ENCODE measurements at regions not wholly inside any gene's neighbourhood (a gene's known extent, or its start where the extent isn't known, plus 50 kb on each side); places are given as distances from the start of the nearest gene placed in this dataset.

DNA sequence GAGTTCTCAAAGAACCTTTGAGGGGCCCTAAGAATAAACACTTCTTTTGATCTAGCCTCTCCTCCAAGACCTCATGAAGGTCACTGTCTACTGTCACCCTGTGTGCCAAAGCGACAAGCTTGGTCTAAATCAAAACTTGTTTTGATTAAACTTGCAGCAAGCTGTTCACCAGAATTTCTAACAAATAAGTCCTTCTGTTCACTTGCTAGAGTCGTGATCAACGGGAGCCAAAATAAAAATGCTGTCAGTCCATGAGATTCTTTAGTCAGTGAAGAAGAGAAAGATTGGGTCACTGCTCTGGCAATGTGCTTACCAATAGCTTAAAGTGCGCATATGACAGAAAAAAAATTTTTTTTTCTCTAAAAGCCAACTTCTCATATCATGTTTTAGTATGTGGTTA, 53.9 kb upstream of the GALNT5 start:
- Histone ChIP-seq H3K79me2 (ENCODE audit: insufficient read depth, low read length) (no peaks in the 10 kb centered on the region), H3K36me3 (ENCODE audit: low read length) (no peaks in the 10 kb centered on the region), H3K9me3 (ENCODE audit: insufficient read depth, low read length) (no peaks in the 10 kb centered on the region), H3K9ac (ENCODE audit: low read length) (no peak overlapping the region), H3K27me3 (ENCODE audit: low read length) (no peaks in the 10 kb centered on the region), H3K4me3 (ENCODE audit: insufficient read depth, low read length, poor library complexity, severe bottlenecking) (no peak overlapping the region), H3F3A (ENCODE audit: insufficient read depth) (no peaks in the 10 kb centered on the region), H3K27ac (ENCODE audit: low read depth, low read length) (no peak overlapping the region), H2AFZ (ENCODE audit: low read depth, low read length, severe bottlenecking) (no peak overlapping the region), H4K20me1 (ENCODE audit: low read depth, low read length) (no peaks in the 10 kb centered on the region), H3K9me2 (replicated peaks; ENCODE audit: insufficient read depth, low read length) (no peaks in the 10 kb centered on the region), H3K4me2 (ENCODE audit: low read depth, low read length, poor library complexity, severe bottlenecking) (no peak overlapping the region)
- TF ChIP-seq, protein P1, sequence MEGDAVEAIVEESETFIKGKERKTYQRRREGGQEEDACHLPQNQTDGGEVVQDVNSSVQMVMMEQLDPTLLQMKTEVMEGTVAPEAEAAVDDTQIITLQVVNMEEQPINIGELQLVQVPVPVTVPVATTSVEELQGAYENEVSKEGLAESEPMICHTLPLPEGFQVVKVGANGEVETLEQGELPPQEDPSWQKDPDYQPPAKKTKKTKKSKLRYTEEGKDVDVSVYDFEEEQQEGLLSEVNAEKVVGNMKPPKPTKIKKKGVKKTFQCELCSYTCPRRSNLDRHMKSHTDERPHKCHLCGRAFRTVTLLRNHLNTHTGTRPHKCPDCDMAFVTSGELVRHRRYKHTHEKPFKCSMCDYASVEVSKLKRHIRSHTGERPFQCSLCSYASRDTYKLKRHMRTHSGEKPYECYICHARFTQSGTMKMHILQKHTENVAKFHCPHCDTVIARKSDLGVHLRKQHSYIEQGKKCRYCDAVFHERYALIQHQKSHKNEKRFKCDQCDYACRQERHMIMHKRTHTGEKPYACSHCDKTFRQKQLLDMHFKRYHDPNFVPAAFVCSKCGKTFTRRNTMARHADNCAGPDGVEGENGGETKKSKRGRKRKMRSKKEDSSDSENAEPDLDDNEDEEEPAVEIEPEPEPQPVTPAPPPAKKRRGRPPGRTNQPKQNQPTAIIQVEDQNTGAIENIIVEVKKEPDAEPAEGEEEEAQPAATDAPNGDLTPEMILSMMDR (IDR thresholded peaks at IDR 0.05; ENCODE audit: insufficient read depth, low read length, poor library complexity, severe bottlenecking): no peak
- no peak for TF ChIP-seq EZH2phosphoT487 (conservative IDR thresholded peaks at IDR 0.05; ENCODE audit: low read length)

DNA sequence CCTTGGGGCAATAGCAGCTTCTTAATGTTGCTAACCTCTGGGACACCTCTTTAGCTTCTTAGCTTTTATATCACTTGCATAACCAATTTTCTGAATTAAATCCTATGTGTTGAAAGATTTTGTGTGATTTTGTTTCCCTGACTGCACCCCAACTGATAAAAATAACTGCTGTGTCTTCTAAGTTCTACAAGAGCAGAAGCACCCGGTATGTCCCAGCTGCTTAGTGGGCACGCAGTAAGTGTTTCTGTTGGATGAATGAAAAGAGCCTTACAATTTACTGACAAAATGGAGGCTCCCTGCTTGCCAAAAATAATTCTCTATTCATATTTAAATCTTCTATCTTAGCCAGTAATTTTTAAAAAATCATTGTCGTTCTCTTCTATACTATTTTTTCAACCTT, 53.1 kb upstream of the GALNT5 start:
- Histone ChIP-seq H3F3A (ENCODE audit: insufficient read depth) (no peaks in the 10 kb centered on the region), H3K9ac (ENCODE audit: low read length) (no peak overlapping the region), H3K27me3 (ENCODE audit: low read length) (no peaks in the 10 kb centered on the region), H3K9me3 (ENCODE audit: insufficient read depth, low read length) (no peaks in the 10 kb centered on the region), H3K9me2 (replicated peaks; ENCODE audit: insufficient read depth, low read length) (no peaks in the 10 kb centered on the region), H3K4me2 (ENCODE audit: low read depth, low read length, poor library complexity, severe bottlenecking) (no peak overlapping the region), H3K27ac (ENCODE audit: low read depth, low read length) (no peak overlapping the region), H3K36me3 (ENCODE audit: low read length) (no peaks in the 10 kb centered on the region), H2AFZ (ENCODE audit: low read depth, low read length, severe bottlenecking) (no peak overlapping the region), H3K79me2 (ENCODE audit: insufficient read depth, low read length) (no peaks in the 10 kb centered on the region), H4K20me1 (ENCODE audit: low read depth, low read length) (no peaks in the 10 kb centered on the region), H3K4me3 (ENCODE audit: insufficient read depth, low read length, poor library complexity, severe bottlenecking) (no peak overlapping the region)
- TF ChIP-seq EZH2phosphoT487 (conservative IDR thresholded peaks at IDR 0.05; ENCODE audit: low read length): no peak
- TF ChIP-seq, protein P1 (IDR thresholded peaks at IDR 0.05; ENCODE audit: insufficient read depth, low read length, poor library complexity, severe bottlenecking): no peak

DNA sequence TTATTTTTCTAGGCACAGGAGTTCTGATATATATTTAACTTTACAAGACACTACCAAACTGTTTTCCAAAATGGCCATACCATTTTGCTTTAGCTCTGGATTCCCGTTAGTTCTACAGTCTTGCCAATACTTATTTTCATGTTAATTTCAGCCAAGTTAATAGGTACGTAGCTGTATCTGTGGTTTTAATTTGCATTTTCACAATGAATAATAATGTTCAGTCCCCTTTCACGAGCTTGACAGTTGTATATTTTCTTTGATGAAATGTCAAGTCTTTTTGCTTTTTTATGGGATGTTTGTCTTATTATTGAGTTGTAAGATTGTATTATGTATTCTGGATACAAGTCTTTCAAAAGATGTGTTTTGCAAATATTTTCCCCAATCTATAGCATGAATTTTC, 50.6 kb upstream of the GALNT5 start:
- Histone ChIP-seq H3K4me3 (ENCODE audit: insufficient read depth, low read length, poor library complexity, severe bottlenecking) (no peak overlapping the region), H3K27me3 (ENCODE audit: low read length) (no peaks in the 10 kb centered on the region), H3K36me3 (ENCODE audit: low read length) (no peaks in the 10 kb centered on the region), H3K4me2 (ENCODE audit: low read depth, low read length, poor library complexity, severe bottlenecking) (no peak overlapping the region), H3K9me3 (ENCODE audit: insufficient read depth, low read length) (no peaks in the 10 kb centered on the region), H3K79me2 (ENCODE audit: insufficient read depth, low read length) (no peaks in the 10 kb centered on the region), H3K9ac (ENCODE audit: low read length) (no peak overlapping the region), H4K20me1 (ENCODE audit: low read depth, low read length) (no peaks in the 10 kb centered on the region), H2AFZ (ENCODE audit: low read depth, low read length, severe bottlenecking) (no peak overlapping the region), H3K27ac (ENCODE audit: low read depth, low read length) (no peak overlapping the region), H3F3A (ENCODE audit: insufficient read depth) (no peaks in the 10 kb centered on the region), H3K9me2 (replicated peaks; ENCODE audit: insufficient read depth, low read length) (no peaks in the 10 kb centered on the region)
- no peak for TF ChIP-seq EZH2phosphoT487 (conservative IDR thresholded peaks at IDR 0.05; ENCODE audit: low read length)
- TF ChIP-seq, protein P1 (IDR thresholded peaks at IDR 0.05; ENCODE audit: insufficient read depth, low read length, poor library complexity, severe bottlenecking): no peak

Measured in SU-DHL-6 (cell line).